GM12875 (cell line): ENCODE measurements at regions not wholly inside any gene's neighbourhood (a gene's known extent, or its start where the extent isn't known, plus 50 kb on each side); places are given as distances from the start of the nearest gene placed in this dataset.
"Not testable (repeated sequence)": the region's sequence is repeated elsewhere in the genome, so short reads cannot be mapped to it uniquely, and the experiment has no call there.

Experiments used
- H3K4me3 ChIP-seq: one replicate; pipeline ENCODE4 v1.5.1; 2011; ENCODE audit warnings: low read depth, low read length, control low read depth
- TF ChIP-seq, protein P1 (sequence below): IDR thresholded peaks from 2 replicates; pipeline ENCODE4 v1.5.1; 2011; ENCODE audit warnings: low read depth, mild to moderate bottlenecking, control low read depth, inconsistent platforms, low read length, moderate library complexity, borderline replicate concordance; ENCODE audit not compliant: insufficient read depth

DNA sequence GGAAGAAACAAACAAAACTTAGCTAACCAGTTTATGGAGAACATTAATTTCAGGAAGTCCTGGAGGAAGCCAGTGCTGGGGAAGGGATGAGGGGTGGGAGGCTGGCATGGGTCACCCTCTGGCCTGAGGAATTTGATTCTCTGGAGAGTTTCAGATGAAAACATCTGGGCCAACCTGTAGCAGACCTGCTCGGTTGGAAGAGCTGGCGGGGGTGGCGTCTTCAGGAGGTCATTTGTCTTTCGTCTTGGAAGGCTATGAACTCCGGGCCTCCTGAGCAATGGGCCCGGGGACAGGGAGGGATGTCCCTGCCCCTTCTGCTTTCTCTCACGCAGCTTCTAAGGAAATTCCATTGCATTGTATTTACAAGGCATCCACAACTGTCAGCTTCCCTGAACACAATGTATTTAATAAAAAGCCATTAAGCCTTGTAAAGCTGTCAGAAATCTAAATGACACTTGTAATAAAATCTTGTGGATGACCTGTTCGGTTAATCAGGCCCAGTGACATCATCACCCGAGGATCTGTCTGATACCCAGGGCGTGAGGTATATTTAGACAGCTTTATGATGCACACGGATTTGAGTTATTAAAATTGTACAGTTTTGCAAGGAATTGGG lies 250.5 kb downstream of the RAB11FIP2 start:
- H3K4me3 ChIP-seq, result no peak overlapping the region
- TF ChIP-seq, protein P1, sequence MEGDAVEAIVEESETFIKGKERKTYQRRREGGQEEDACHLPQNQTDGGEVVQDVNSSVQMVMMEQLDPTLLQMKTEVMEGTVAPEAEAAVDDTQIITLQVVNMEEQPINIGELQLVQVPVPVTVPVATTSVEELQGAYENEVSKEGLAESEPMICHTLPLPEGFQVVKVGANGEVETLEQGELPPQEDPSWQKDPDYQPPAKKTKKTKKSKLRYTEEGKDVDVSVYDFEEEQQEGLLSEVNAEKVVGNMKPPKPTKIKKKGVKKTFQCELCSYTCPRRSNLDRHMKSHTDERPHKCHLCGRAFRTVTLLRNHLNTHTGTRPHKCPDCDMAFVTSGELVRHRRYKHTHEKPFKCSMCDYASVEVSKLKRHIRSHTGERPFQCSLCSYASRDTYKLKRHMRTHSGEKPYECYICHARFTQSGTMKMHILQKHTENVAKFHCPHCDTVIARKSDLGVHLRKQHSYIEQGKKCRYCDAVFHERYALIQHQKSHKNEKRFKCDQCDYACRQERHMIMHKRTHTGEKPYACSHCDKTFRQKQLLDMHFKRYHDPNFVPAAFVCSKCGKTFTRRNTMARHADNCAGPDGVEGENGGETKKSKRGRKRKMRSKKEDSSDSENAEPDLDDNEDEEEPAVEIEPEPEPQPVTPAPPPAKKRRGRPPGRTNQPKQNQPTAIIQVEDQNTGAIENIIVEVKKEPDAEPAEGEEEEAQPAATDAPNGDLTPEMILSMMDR, result no peak

DNA sequence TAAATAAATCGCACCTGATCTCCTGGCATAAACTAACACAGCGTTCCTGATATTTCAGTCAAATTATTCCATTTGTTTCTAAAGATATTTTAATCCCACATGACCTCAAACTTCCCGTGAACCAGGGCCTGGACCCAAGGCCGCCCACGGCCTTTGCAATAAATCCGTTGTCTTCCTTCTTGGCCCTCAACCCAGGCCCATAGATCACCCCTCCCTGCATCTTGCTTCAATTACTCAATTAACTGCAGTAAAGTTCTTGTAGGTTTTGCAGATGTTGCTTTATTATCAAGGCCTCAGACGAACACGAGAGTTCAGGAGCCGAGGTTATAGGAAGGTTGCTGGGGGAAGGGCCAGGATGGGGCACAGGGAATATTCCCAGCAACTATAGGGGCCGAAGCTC lies 249.4 kb downstream of the RAB11FIP2 start:
- TF ChIP-seq, protein P1, result no peak
- H3K4me3 ChIP-seq, result no peak overlapping the region

DNA sequence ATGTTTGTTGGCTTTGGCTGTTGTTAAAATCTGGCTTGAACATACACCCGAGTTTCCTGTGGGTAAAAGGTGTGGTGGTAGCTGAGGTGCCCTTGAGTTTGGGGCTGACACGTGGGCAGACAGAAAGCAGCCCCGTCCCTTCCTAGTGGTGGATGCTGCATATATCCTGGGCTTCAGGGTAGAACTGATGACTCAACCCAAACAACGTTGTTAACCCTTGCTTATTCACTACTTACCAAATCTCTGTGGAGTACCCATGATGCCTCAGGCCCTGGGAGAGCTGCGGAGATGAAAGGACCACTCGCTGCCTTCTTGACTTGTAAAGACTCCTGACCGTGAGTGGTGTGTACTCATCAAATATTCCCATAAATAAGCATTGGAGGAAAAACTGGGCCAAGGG lies 245.1 kb downstream of the RAB11FIP2 start:
- TF ChIP-seq, protein P1, result no peak
- no peak overlapping the region for H3K4me3 ChIP-seq

DNA sequence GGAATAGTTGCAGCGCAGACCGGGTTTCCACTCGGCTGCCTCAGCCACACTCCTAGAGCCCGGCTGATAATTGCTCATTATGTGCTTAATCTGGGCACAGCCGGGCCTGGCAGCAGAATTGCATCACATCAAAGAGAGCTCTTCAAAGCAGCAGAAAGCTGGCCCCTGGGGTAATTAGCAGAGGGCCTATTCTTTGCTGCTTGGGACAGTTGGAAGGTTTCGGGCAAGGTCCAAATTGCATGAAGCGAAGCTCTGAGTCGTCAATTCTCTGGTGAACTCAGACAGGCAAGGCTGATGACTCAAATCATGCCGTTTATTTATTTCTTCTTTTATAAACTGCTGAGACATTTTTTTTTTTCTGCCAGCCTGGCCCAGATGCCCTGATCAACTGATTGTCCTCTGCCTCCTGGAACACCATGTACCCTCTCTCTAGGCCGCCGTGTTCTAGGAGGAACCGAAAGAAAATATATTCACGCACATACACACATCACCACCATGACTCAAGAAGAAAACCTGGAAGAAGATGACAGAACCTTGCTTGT lies 242.2 kb downstream of the RAB11FIP2 start:
- no peak overlapping the region for H3K4me3 ChIP-seq

DNA sequence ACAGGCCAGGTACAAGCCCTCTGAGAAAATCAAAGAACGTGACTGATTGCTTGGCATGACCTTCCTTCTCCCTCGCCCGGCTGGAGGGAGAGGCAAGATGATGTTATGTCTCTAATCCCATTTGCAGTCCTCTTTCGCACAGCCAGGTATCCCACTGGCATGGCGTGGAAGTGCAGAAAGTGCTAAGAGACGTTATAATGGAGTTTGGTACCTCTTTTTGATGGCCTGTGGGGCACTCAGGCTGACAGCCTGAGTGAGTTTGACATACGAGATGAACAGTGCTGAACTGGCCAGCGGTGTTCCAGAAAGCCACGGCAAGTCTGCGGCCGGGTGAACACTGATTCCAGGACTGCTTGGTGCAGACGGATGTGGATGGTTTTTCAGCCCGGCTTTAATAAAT lies 241.6 kb downstream of the RAB11FIP2 start:
- TF ChIP-seq, protein P1, result no peak
- no peak overlapping the region for H3K4me3 ChIP-seq

More for the DNA sequence above, 242.2 kb downstream of the RAB11FIP2 start:
- TF ChIP-seq, protein P1, result no peak

DNA sequence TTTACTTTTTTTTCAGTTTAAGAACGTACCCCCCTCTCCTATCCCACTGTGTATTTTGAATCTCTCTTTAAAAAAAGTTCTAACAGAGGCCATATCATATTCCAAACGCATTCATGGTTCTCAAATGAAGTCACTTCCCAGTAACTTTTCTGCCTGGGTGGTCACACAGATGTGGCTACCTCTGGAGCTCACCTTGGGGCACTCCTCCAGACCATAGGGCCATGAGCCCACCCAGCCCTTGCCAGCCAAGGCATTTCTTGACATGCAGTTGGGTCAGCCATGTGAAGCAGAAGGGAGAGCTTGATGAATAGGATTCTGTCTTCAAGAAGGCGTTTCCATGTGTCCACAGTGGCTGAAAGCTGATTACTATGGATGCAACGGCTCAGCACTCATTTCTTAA lies 239.3 kb downstream of the RAB11FIP2 start:
- TF ChIP-seq, protein P1, result no peak
- no peak overlapping the region for H3K4me3 ChIP-seq

DNA sequence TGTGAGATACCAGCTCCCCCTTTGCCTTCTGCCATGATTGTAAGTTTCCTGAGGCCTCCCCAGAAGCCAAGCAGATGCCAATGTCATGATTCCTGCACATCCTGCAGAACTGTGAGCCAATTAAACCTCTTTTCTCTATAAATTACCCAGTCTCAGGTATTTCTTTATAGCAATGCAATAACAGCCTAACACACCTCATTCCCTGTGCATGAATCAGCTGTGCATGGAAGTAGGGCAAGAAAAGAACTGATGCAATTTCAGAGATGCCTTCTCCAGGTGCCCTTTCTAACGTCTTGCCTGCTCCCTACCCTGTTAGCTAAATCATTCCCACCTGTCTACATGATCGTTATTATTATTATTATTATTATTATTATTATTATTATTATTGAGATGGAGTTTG lies 230.9 kb downstream of the RAB11FIP2 start:
- not testable (repeated sequence) for H3K4me3 ChIP-seq

DNA sequence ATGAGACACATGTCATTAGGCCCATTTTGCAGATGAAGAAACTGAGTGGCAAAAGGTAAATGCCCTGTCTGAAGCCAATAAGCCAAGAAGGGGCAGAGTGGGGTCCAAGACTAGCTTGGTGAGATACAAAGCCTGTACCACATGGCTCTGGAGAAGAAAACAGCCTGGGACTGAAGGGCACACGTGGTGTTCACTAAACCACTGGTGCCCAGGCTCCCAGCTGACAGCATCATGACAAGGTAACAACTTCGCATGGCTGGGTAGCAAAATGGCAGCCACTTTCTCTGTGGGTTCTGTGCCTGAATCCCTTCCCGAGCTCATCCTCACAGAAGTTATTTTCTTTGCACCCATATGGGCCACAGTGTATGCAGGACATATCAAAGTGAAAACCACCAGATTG lies 229.6 kb downstream of the RAB11FIP2 start:
- TF ChIP-seq, protein P1, result no peak
- no peak overlapping the region for H3K4me3 ChIP-seq
